ENCODE measurements at regions not wholly inside any gene's neighbourhood (a gene's known extent, or its start where the extent isn't known, plus 50 kb on each side); places are given as distances from the start of the nearest gene placed in this dataset.

DNA sequence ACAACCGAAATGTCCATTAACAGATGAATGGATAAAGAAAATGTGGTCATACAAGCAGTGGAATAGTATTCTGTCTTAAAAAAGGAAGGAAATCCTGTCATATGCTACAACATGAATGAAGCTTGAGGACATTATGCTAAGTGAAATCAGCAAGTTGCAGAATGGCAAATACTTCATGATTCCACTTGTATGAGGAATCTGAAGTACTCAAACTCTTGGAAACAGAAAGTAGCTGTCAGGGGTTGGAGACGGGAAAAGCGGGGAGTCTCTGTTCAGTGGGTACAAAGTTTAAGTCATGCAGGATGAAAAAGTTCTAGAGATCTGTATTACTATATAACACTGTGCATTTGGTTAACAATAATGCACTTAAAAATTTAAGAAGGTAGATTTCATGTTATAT is 209.0 kb upstream of the SIX2 start:
- TF ChIP-seq, protein P1, sequence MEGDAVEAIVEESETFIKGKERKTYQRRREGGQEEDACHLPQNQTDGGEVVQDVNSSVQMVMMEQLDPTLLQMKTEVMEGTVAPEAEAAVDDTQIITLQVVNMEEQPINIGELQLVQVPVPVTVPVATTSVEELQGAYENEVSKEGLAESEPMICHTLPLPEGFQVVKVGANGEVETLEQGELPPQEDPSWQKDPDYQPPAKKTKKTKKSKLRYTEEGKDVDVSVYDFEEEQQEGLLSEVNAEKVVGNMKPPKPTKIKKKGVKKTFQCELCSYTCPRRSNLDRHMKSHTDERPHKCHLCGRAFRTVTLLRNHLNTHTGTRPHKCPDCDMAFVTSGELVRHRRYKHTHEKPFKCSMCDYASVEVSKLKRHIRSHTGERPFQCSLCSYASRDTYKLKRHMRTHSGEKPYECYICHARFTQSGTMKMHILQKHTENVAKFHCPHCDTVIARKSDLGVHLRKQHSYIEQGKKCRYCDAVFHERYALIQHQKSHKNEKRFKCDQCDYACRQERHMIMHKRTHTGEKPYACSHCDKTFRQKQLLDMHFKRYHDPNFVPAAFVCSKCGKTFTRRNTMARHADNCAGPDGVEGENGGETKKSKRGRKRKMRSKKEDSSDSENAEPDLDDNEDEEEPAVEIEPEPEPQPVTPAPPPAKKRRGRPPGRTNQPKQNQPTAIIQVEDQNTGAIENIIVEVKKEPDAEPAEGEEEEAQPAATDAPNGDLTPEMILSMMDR (IDR thresholded peaks at IDR 0.05 in 8 of 11, conservative IDR thresholded peaks at IDR 0.05 in 3 of 11): no peak
- TF ChIP-seq POLR2A (IDR thresholded peaks at IDR 0.05) (no peak), POLR2AphosphoS5 (IDR thresholded peaks at IDR 0.05) (no peak)

Data from spleen (tissue), 7 donors.